HEK293 (cell line): ENCODE measurements at regions not wholly inside any gene's neighbourhood (a gene's known extent, or its start where the extent isn't known, plus 50 kb on each side); places are given as distances from the start of the nearest gene placed in this dataset.

Experiments
- CTCF ChIA-PET: fragments of 350-600 bp; formaldehyde crosslinking; extraction: SDS; loops from one replicate; lab custom pipeline; 2021; ENCODE audit warnings: antibody characterized with exemption; lab: Yijun Ruan, JAX
- POLR2A ChIA-PET: fragments of 300-600 bp; formaldehyde crosslinking; extraction: SDS; loops from one replicate; lab custom pipeline; 2020; ENCODE audit warnings: antibody characterized with exemption, inconsistent platforms; lab: Yijun Ruan, JAX
- H3K27ac ChIP-seq: fragments of 200-500 bp; sonication (Bioruptor generic); 2 replicates; pipeline ENCODE4 v1.5.1; 2014; ENCODE audit warnings: low read depth, low read length, control low read depth, inconsistent platforms; ENCODE audit errors: extremely low read depth
- H3K36me3 ChIP-seq, 2 experiments: fragments of 200-500 bp in 1 of 2; sonication (Bioruptor generic) in 1 of 2; 1 replicate in 1 of 2; 2 replicates in 1 of 2; pipeline ENCODE4 v1.5.1; 2014 to 2017; ENCODE audit warnings: inconsistent platforms in 2 of 2, low read length in 2 of 2; ENCODE audit not compliant: control insufficient read depth in 2 of 2, insufficient read depth in 1 of 2
- H3K4me1 ChIP-seq: fragments of 200-500 bp; sonication (Bioruptor generic); 2 replicates; pipeline ENCODE4 v1.5.1; 2014; ENCODE audit warnings: mild to moderate bottlenecking, low read length, inconsistent platforms; ENCODE audit not compliant: control insufficient read depth, insufficient read depth
- H3K4me3 ChIP-seq: 2 replicates; pipeline ENCODE4 v1.5.1; 2011; ENCODE audit warnings: low read depth, mild to moderate bottlenecking, control low read depth, low read length, moderate library complexity
- H3K9me3 ChIP-seq: fragments of 200-500 bp; sonication (Bioruptor generic); 2 replicates; pipeline ENCODE4 v1.5.1; 2014; ENCODE audit warnings: low read depth, low read length, inconsistent platforms; ENCODE audit not compliant: control insufficient read depth, insufficient read depth
- BCL11B ChIP-seq: fragments of 450-650 bp; formaldehyde crosslinking; IDR thresholded peaks from 2 replicates; pipeline ENCODE4 v1.5.1; 2016; ENCODE audit warnings: low read depth, missing biosample characterization, missing genetic modification characterization
- KLF10 ChIP-seq: fragments of 450-650 bp; IDR thresholded peaks from 2 replicates; pipeline ENCODE4 v1.5.1; 2018; ENCODE audit warnings: missing biosample characterization, mild to moderate bottlenecking, missing genetic modification characterization
- MYNN ChIP-seq: fragments of 450-650 bp; formaldehyde crosslinking; IDR thresholded peaks from 2 replicates; pipeline ENCODE4 v1.5.1; 2016; ENCODE audit warnings: missing biosample characterization, missing genetic modification characterization, borderline replicate concordance
- PRDM4 ChIP-seq: fragments of 450-650 bp; formaldehyde crosslinking; IDR thresholded peaks from 2 replicates; pipeline ENCODE4 v1.5.1; 2017; ENCODE audit warnings: missing biosample characterization, missing genetic modification characterization
- SCRT2 ChIP-seq: fragments of 450-650 bp; formaldehyde crosslinking; IDR thresholded peaks from 2 replicates; pipeline ENCODE4 v1.5.1; 2016; ENCODE audit warnings: missing biosample characterization, missing genetic modification characterization
- SP3 ChIP-seq: fragments of 450-650 bp; formaldehyde crosslinking; IDR thresholded peaks from 2 replicates; pipeline ENCODE4 v1.5.1; 2016; ENCODE audit warnings: missing biosample characterization, missing genetic modification characterization
- TSHZ1 ChIP-seq: fragments of 450-650 bp; formaldehyde crosslinking; IDR thresholded peaks from 2 replicates; pipeline ENCODE4 v1.5.1; 2016; ENCODE audit warnings: missing biosample characterization, missing genetic modification characterization, borderline replicate concordance
- ZBTB20 ChIP-seq: fragments of 450-650 bp; formaldehyde crosslinking; IDR thresholded peaks from 2 replicates; pipeline ENCODE4 v1.5.1; 2016; ENCODE audit warnings: missing biosample characterization, missing genetic modification characterization
- ZBTB49 ChIP-seq: fragments of 450-650 bp; formaldehyde crosslinking; IDR thresholded peaks from 2 replicates; pipeline ENCODE4 v1.5.1; 2016; ENCODE audit warnings: missing biosample characterization, missing genetic modification characterization, low read depth
- ZBTB6 ChIP-seq: fragments of 450-650 bp; formaldehyde crosslinking; IDR thresholded peaks from 2 replicates; pipeline ENCODE4 v1.5.1; 2017; ENCODE audit warnings: missing biosample characterization, missing genetic modification characterization
- ZNF416 ChIP-seq: fragments of 450-650 bp; formaldehyde crosslinking; IDR thresholded peaks from 2 replicates; pipeline ENCODE4 v1.5.1; 2016; ENCODE audit warnings: missing biosample characterization, missing genetic modification characterization
- ZNF501 ChIP-seq: fragments of 450-650 bp; formaldehyde crosslinking; IDR thresholded peaks from 2 replicates; pipeline ENCODE4 v1.5.1; 2016; ENCODE audit warnings: missing biosample characterization, missing genetic modification characterization
- ZNF514 ChIP-seq: fragments of 450-650 bp; formaldehyde crosslinking; IDR thresholded peaks from 2 replicates; pipeline ENCODE4 v1.5.1; 2016; ENCODE audit warnings: missing biosample characterization, missing genetic modification characterization
- ZNF560 ChIP-seq: fragments of 450-650 bp; formaldehyde crosslinking; IDR thresholded peaks from 2 replicates; pipeline ENCODE4 v1.5.1; 2017; ENCODE audit warnings: missing biosample characterization, missing genetic modification characterization, borderline replicate concordance
- ZNF629 ChIP-seq: fragments of 450-650 bp; formaldehyde crosslinking; IDR thresholded peaks from 2 replicates; pipeline ENCODE4 v1.5.1; 2017; ENCODE audit warnings: missing biosample characterization, missing genetic modification characterization
- ZNF777 ChIP-seq: fragments of 450-650 bp; formaldehyde crosslinking; IDR thresholded peaks from 2 replicates; pipeline ENCODE4 v1.5.1; 2017; ENCODE audit warnings: missing biosample characterization, missing genetic modification characterization, borderline replicate concordance
- ZNF792 ChIP-seq: fragments of 450-650 bp; formaldehyde crosslinking; IDR thresholded peaks from 2 replicates; pipeline ENCODE4 v1.5.1; 2016; ENCODE audit warnings: missing biosample characterization, missing genetic modification characterization
- ZSCAN23 ChIP-seq: fragments of 450-650 bp; formaldehyde crosslinking; IDR thresholded peaks from 2 replicates; pipeline ENCODE4 v1.5.1; 2016; ENCODE audit warnings: missing biosample characterization, missing genetic modification characterization

GRCh38 chr20:11080010-11080409, 406.2 kb upstream of the JAG1 start:
- H3K36me3 ChIP-seq, result no peaks in the 10 kb centered on the region
- POLR2A ChIA-PET, result no interaction called here
- H3K9me3 ChIP-seq, result no peaks in the 10 kb centered on the region
- TF ChIP-seq ZNF777 (tag by site-specific recombination), result no peak
- no peak for TF ChIP-seq ZNF629 (tag by site-specific recombination)
- no peak for TF ChIP-seq TSHZ1 (tag by site-specific recombination)
- TF ChIP-seq ZNF560 (tag by site-specific recombination), result no peak
- TF ChIP-seq PRDM4, result no peak
- no peak for TF ChIP-seq ZNF501
- TF ChIP-seq ZNF514 (tag by site-specific recombination), result no peak
- no peak for TF ChIP-seq ZSCAN23 (tag by site-specific recombination)
- no peak for TF ChIP-seq MYNN (tag by site-specific recombination)
- no peak for TF ChIP-seq SP3
- TF ChIP-seq SCRT2, result no peak
- no peak for TF ChIP-seq ZNF416 (tag by site-specific recombination)
- no peak for TF ChIP-seq ZNF792
- TF ChIP-seq KLF10 (tag by site-specific recombination), result no peak
- TF ChIP-seq BCL11B, result no peak
- TF ChIP-seq ZBTB49, result no peak
- no peak for TF ChIP-seq ZBTB20 (tag by site-specific recombination)
- TF ChIP-seq ZBTB6 (tag by site-specific recombination), result no peak
- TF ChIP-seq, all 188 proteins: peak for 0
- CTCF ChIA-PET, result interaction anchor here (0.6 kb wide), 2 partner anchors 76 to 1101 kb away, joined by 3 read pairs; no protein-coding TSS in a partner anchor
- Histone ChIP-seq H3K4me3 (no peak overlapping the region), H3K4me1 (peaks cover 14% of the 10 kb centered on the region), H3K27ac (no peak overlapping the region)
